ENCODE measurements at regions not wholly inside any gene's neighbourhood (a gene's known extent, or its start where the extent isn't known, plus 50 kb on each side); places are given as distances from the start of the nearest gene placed in this dataset.

DNA sequence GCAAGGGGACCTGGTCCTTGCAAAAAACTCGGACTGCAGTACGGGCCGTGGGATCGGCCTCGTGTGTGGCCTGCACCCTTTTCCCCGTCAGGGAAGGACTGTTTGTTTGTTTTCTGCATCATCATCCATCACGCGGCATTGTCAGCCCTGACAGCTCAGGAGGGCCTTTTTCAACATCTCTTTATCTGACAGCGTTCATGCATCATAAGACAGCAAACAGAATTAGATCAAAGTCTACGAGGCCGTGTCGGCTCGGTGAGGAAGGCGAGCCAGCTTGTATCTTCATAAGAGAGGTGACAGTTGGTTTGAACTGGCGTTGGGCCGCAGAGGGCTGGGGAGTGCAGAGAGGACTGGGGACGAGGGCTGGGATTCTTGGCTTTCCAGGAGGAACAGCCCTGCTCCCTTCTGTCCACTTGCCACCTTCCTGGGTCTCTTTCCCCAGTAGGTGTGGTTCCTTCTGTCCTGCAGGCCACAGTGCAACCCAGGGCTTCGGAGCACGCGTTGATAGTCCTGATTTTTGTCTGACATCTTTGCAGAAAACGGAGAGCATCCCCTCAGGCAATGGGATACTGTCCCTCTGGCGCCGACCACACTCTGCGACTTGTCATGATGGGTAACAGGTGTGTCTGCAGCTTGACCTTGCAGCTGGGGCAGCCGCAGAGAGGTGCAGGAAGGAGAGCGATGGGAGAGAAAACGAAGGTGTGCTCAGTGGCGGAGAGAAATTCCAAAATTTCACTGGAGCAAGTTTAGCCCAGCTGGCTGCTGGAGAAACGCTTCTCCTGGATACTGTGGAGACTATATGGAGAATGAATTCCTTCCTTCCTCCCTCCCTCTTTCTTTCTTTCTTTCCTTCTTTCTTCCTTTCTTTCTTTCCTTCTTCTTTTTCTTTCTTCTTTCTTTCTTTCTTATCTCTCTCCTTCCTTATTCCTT, 104.0 kb upstream of the SHOX start:
- TF ChIP-seq, protein P1, sequence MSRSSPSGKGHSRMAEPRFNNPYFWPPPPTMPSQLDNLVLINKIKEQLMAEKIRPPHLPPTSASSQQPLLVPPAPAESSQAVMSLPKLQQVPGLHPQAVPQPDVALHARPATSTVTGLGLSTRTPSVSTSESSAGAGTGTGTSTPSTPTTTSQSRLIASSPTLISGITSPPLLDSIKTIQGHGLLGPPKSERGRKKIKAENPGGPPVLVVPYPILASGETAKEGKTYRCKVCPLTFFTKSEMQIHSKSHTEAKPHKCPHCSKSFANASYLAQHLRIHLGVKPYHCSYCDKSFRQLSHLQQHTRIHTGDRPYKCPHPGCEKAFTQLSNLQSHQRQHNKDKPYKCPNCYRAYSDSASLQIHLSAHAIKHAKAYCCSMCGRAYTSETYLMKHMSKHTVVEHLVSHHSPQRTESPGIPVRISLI (tag by site-specific recombination; IDR thresholded peaks at IDR 0.05), result no peak
- TF ChIP-seq RBAK (tag by site-specific recombination; IDR thresholded peaks at IDR 0.05) (no peak), ZNF24 (tag by site-specific recombination; IDR thresholded peaks at IDR 0.05) (no peak), TCF7L2 (IDR thresholded peaks at IDR 0.05; ENCODE audit: borderline replicate concordance, low read depth, low read length) (peak; percentile 74), GLI2 (tag by site-specific recombination; IDR thresholded peaks at IDR 0.05; ENCODE audit: borderline replicate concordance, low read depth) (no peak), TRIM28 (IDR thresholded peaks at IDR 0.05; ENCODE audit: borderline replicate concordance, low read length) (no peak), ZNF560 (tag by site-specific recombination; IDR thresholded peaks at IDR 0.05; ENCODE audit: borderline replicate concordance) (no peak), ZFHX2 (tag by site-specific recombination; conservative IDR thresholded peaks at IDR 0.05) (no peak), ZNF48 (tag by site-specific recombination; IDR thresholded peaks at IDR 0.05) (no peak), ZNF391 (tag by site-specific recombination; IDR thresholded peaks at IDR 0.05; ENCODE audit: borderline replicate concordance, low read depth) (no peak)
- TF ChIP-seq, protein P2, sequence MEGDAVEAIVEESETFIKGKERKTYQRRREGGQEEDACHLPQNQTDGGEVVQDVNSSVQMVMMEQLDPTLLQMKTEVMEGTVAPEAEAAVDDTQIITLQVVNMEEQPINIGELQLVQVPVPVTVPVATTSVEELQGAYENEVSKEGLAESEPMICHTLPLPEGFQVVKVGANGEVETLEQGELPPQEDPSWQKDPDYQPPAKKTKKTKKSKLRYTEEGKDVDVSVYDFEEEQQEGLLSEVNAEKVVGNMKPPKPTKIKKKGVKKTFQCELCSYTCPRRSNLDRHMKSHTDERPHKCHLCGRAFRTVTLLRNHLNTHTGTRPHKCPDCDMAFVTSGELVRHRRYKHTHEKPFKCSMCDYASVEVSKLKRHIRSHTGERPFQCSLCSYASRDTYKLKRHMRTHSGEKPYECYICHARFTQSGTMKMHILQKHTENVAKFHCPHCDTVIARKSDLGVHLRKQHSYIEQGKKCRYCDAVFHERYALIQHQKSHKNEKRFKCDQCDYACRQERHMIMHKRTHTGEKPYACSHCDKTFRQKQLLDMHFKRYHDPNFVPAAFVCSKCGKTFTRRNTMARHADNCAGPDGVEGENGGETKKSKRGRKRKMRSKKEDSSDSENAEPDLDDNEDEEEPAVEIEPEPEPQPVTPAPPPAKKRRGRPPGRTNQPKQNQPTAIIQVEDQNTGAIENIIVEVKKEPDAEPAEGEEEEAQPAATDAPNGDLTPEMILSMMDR (tag by site-specific recombination; IDR thresholded peaks at IDR 0.05), result no peak
- TF ChIP-seq, protein P3, sequence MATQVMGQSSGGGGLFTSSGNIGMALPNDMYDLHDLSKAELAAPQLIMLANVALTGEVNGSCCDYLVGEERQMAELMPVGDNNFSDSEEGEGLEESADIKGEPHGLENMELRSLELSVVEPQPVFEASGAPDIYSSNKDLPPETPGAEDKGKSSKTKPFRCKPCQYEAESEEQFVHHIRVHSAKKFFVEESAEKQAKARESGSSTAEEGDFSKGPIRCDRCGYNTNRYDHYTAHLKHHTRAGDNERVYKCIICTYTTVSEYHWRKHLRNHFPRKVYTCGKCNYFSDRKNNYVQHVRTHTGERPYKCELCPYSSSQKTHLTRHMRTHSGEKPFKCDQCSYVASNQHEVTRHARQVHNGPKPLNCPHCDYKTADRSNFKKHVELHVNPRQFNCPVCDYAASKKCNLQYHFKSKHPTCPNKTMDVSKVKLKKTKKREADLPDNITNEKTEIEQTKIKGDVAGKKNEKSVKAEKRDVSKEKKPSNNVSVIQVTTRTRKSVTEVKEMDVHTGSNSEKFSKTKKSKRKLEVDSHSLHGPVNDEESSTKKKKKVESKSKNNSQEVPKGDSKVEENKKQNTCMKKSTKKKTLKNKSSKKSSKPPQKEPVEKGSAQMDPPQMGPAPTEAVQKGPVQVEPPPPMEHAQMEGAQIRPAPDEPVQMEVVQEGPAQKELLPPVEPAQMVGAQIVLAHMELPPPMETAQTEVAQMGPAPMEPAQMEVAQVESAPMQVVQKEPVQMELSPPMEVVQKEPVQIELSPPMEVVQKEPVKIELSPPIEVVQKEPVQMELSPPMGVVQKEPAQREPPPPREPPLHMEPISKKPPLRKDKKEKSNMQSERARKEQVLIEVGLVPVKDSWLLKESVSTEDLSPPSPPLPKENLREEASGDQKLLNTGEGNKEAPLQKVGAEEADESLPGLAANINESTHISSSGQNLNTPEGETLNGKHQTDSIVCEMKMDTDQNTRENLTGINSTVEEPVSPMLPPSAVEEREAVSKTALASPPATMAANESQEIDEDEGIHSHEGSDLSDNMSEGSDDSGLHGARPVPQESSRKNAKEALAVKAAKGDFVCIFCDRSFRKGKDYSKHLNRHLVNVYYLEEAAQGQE (tag by site-specific recombination; IDR thresholded peaks at IDR 0.05), result no peak
- TF ChIP-seq, protein P4, sequence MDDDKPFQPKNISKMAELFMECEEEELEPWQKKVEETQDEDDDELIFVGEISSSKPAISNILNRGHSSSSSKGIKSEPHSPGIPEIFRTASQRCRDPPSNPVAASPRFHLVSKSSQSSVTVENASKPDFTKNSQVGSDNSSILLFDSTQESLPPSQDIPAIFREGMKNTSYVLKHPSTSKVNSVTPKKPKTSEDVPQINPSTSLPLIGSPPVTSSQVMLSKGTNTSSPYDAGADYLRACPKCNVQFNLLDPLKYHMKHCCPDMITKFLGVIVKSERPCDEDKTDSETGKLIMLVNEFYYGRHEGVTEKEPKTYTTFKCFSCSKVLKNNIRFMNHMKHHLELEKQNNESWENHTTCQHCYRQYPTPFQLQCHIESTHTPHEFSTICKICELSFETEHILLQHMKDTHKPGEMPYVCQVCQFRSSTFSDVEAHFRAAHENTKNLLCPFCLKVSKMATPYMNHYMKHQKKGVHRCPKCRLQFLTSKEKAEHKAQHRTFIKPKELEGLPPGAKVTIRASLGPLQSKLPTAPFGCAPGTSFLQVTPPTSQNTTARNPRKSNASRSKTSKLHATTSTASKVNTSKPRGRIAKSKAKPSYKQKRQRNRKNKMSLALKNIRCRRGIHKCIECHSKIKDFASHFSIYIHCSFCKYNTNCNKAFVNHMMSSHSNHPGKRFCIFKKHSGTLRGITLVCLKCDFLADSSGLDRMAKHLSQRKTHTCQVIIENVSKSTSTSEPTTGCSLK (tag by site-specific recombination; IDR thresholded peaks at IDR 0.05), result no peak

All from HEK293 (cell line).